Body of pancreas (tissue), 4 donors: ENCODE measurements at regions not wholly inside any gene's neighbourhood (a gene's known extent, or its start where the extent isn't known, plus 50 kb on each side); places are given as distances from the start of the nearest gene placed in this dataset.
A peak's percentile ranks its signal among the peaks of the same experiment; 100 is the strongest.

Experiments used
- ATAC-seq: fragments of 150-250 bp; one replicate; pipeline ENCODE4 v1.9.1; 2016
- DNase-seq, 4 donors: peaks; one replicate each; pipeline ENCODE4 v3.0.0-alpha.2; 2019
- H3K27ac ChIP-seq, 4 donors: fragments of 200-600 bp; sonication (generic); 1 replicate in 3 of 4; 2 replicates in 1 of 4; pipeline versions ENCODE4 v1.5.1 to v1.6.1; 2016 to 2019; ENCODE audit warnings: mild to moderate bottlenecking in 1 of 4, mixed read lengths in 1 of 4, moderate library complexity in 1 of 4
- H3K27me3 ChIP-seq, 2 donors: fragments of 200-600 bp; sonication (generic); one replicate each; pipeline ENCODE4 v1.6.0; 2016; ENCODE audit warnings: mild to moderate bottlenecking in 1 of 2
- H3K36me3 ChIP-seq, 2 donors: fragments of 200-600 bp; sonication (generic); replicated peaks in 1 of 2; 2 replicates each; pipeline ENCODE4 v1.5.1; 2016; ENCODE audit warnings: low read depth in 2 of 2; ENCODE audit not compliant: insufficient read depth in 1 of 2
- H3K4me1 ChIP-seq: fragments of 200-600 bp; sonication (generic); one replicate; pipeline ENCODE4 v1.6.0; 2016
- H3K4me3 ChIP-seq, 2 donors: fragments of 200-600 bp; sonication (generic); 1 replicate in 1 of 2; 2 replicates in 1 of 2; pipeline ENCODE4 v1.5.1; 2016 to 2019
- H3K9me3 ChIP-seq, 3 donors: fragments of 200-600 bp; sonication (generic); 1 replicate in 2 of 3; 2 replicates in 1 of 3; pipeline ENCODE4 v1.5.1; 2016
- CTCF ChIP-seq, 7 experiments: fragments of 450-650 bp in 4 of 7; fragments of 200-600 bp in 3 of 7; sonication (generic) in 3 of 7; IDR thresholded peaks; one replicate each; pipeline ENCODE4 v1.5.1; 2016 to 2019; ENCODE audit warnings: antibody characterized with exemption in 7 of 7
- POLR2A ChIP-seq, 3 donors: fragments of 450-650 bp; IDR thresholded peaks; one replicate each; pipeline ENCODE4 v1.6.1; 2016; ENCODE audit warnings: antibody characterized with exemption in 3 of 3, mild to moderate bottlenecking in 2 of 3
- WGBS, 2 donors: methylation state at CpG; one replicate each; pipeline ENCODE4 v1.1.5; 2017; 5-methylcytosine and 5-hydroxymethylcytosine counted together
- intact Hi-C: fragments of 100-400 bp; cut with DNase I; formaldehyde crosslinking; loops from one replicate; pipeline ENCODE4 v1.15.1; 2023

GRCh38 chr20:10854976-10855375 lies 181.2 kb upstream of the JAG1 start:
- H3K36me3 ChIP-seq = no peaks in the 10 kb centered on the region
- no peaks in the 10 kb centered on the region for H3K27me3 ChIP-seq
- H3K4me1 ChIP-seq = peaks cover 19% of the 10 kb centered on the region
- intact Hi-C loops = no loop called here
- no peak for DNase-seq
- TF ChIP-seq POLR2A (IDR thresholded peaks at IDR 0.05) (no peak), CTCF (IDR thresholded peaks at IDR 0.05) (no peak)
- H3K27ac ChIP-seq = no peak overlapping the region
- no peak for ATAC-seq
- no peaks in the 10 kb centered on the region for H3K9me3 ChIP-seq
- no peak overlapping the region for H3K4me3 ChIP-seq
- WGBS, 2 donors = 89 to 95% methylated on average over 2 of the region's 2 CpGs

- no peak overlapping the region for H3K27ac ChIP-seq
- peaks cover 19% of the 10 kb centered on the region for H3K4me1 ChIP-seq
- H3K36me3 ChIP-seq = no peaks in the 10 kb centered on the region
- DNase-seq (no peak), ATAC-seq (no peak)
- intact Hi-C loops = no loop called here
- TF ChIP-seq POLR2A (IDR thresholded peaks at IDR 0.05) (no peak), CTCF (IDR thresholded peaks at IDR 0.05) (no peak)
- H3K9me3 ChIP-seq = no peaks in the 10 kb centered on the region
- no peak overlapping the region for H3K4me3 ChIP-seq
- no peaks in the 10 kb centered on the region for H3K27me3 ChIP-seq
Measured at GRCh38 chr20:10855778-10856177, 182.0 kb upstream of the JAG1 start.

GRCh38 chr20:10856237-10857015 lies 182.6 kb upstream of the JAG1 start:
- intact Hi-C loops = no loop called here
- TF ChIP-seq POLR2A (IDR thresholded peaks at IDR 0.05) (no peak), CTCF (IDR thresholded peaks at IDR 0.05) (no peak)
- Histone ChIP-seq H3K4me1 (peaks cover 26% of the 10 kb centered on the region), H3K27ac (no peak overlapping the region), H3K4me3 (no peak overlapping the region), H3K27me3 (no peaks in the 10 kb centered on the region), H3K36me3 (no peaks in the 10 kb centered on the region), H3K9me3 (no peaks in the 10 kb centered on the region)
- WGBS, 2 donors = 59 to 64% methylated on average over 1 of the region's 1 CpG
- DNase-seq = peak in 1 of 4 donors; percentile 29
- ATAC-seq = no peak

- peak overlapping the region in 1 of 4 donors; percentile 31 for H3K27ac ChIP-seq
- H3K27me3 ChIP-seq = no peaks in the 10 kb centered on the region
- peak; percentile 13 to 62 (median 20) for DNase-seq
- H3K36me3 ChIP-seq = no peaks in the 10 kb centered on the region
- H3K9me3 ChIP-seq = no peaks in the 10 kb centered on the region
- H3K4me1 ChIP-seq = peaks cover 36% of the 10 kb centered on the region
- WGBS, 2 donors = 53 to 61% methylated on average over 5 to 6 of the region's 6 CpGs
- TF ChIP-seq POLR2A (IDR thresholded peaks at IDR 0.05) (no peak), CTCF (IDR thresholded peaks at IDR 0.05) (no peak)
- no peak overlapping the region for H3K4me3 ChIP-seq
- intact Hi-C loops = no loop called here
- ATAC-seq = peak; percentile 75
Measured at GRCh38 chr20:10857352-10858070, 183.7 kb upstream of the JAG1 start.
